ENCODE measurements at regions not wholly inside any gene's neighbourhood (a gene's known extent, or its start where the extent isn't known, plus 50 kb on each side); places are given as distances from the start of the nearest gene placed in this dataset.

DNA sequence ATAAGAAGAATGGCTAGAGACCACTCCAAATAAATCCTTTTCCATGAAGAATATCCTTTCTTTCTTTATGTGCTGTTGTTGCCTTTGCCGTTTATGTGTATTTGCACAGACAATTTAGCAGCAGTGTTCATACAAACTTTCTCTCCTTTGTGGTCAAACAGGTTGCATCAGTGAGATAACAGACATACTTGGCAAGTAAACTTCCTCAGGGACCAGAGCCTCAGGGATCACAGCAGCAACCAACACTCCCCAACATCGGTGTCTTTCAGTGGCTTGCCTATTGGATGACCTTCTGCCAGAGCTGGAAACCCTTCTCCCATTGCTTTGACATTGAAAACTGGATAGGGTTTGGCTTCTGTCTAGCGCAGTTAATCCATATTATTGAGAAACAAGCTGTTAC, 252.2 kb downstream of the BTG1 start:
- H3K4me3 ChIP-seq (ENCODE audit: low read length): no peak overlapping the region
- no peaks in the 10 kb centered on the region for H3K9me3 ChIP-seq (ENCODE audit: insufficient read depth, low read length)
- H3K9ac ChIP-seq (ENCODE audit: low read length): no peak overlapping the region
- no peaks in the 10 kb centered on the region for H4K20me1 ChIP-seq (ENCODE audit: insufficient read depth, low read length)
- no peak overlapping the region for H3K4me2 ChIP-seq (ENCODE audit: low read length)
- TF ChIP-seq EZH2phosphoT487 (IDR thresholded peaks at IDR 0.05; ENCODE audit: low read depth): no peak
- TF ChIP-seq, protein P1, sequence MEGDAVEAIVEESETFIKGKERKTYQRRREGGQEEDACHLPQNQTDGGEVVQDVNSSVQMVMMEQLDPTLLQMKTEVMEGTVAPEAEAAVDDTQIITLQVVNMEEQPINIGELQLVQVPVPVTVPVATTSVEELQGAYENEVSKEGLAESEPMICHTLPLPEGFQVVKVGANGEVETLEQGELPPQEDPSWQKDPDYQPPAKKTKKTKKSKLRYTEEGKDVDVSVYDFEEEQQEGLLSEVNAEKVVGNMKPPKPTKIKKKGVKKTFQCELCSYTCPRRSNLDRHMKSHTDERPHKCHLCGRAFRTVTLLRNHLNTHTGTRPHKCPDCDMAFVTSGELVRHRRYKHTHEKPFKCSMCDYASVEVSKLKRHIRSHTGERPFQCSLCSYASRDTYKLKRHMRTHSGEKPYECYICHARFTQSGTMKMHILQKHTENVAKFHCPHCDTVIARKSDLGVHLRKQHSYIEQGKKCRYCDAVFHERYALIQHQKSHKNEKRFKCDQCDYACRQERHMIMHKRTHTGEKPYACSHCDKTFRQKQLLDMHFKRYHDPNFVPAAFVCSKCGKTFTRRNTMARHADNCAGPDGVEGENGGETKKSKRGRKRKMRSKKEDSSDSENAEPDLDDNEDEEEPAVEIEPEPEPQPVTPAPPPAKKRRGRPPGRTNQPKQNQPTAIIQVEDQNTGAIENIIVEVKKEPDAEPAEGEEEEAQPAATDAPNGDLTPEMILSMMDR (IDR thresholded peaks at IDR 0.05; ENCODE audit: low read depth, low read length): no peak
- H3K79me2 ChIP-seq (ENCODE audit: low read length): no peaks in the 10 kb centered on the region
- H3K27me3 ChIP-seq (ENCODE audit: low read depth, low read length): no peaks in the 10 kb centered on the region
- no peaks in the 10 kb centered on the region for H3K4me1 ChIP-seq (ENCODE audit: low read length)
- H3K36me3 ChIP-seq (replicated peaks; ENCODE audit: low read depth, low read length): no peaks in the 10 kb centered on the region
- H3K27ac ChIP-seq (ENCODE audit: low read length): no peak overlapping the region
- H2AFZ ChIP-seq (ENCODE audit: low read depth, low read length): no peak overlapping the region

DNA sequence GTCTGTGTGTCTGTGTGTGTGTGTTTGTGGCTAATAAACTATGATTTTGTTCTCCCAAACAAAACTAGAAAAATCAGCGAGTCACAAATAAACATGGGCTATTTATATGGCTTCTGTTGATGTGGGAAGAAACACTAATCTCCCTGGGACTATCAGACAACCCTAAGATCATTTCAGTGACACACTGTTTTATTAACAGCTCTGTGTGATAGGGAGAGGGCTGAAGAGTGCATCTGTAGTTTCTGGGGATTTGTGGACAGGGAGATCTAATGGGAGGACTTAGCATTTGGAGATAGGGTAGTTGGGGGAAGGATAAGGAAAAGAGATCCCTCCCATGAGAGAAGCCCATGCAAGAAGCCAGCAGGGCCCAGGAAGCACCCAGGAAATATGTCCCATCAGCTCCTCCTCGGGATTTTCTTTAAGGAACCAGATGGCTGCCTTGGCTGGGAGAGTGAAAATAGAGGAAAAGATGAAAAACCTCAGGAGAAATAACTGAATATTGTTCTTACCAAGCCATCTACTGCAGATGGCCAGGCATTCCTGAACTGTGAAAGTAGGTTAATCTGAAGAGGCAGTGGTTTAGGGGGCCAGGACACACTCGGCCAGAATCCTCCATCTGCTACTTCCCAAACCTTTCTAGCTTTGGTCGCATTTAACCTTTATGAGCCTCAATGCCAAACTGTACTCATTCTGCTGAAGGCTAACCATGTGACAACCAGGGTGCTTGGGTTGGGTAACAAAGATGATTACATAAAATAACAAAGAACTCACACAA, 253.4 kb downstream of the BTG1 start:
- Histone ChIP-seq H3K4me1 (ENCODE audit: low read length) (no peaks in the 10 kb centered on the region), H3K27ac (ENCODE audit: low read length) (no peak overlapping the region), H4K20me1 (ENCODE audit: insufficient read depth, low read length) (no peaks in the 10 kb centered on the region), H3K27me3 (ENCODE audit: low read depth, low read length) (no peaks in the 10 kb centered on the region), H3K9ac (ENCODE audit: low read length) (no peak overlapping the region), H3K36me3 (replicated peaks; ENCODE audit: low read depth, low read length) (no peaks in the 10 kb centered on the region), H2AFZ (ENCODE audit: low read depth, low read length) (no peak overlapping the region), H3K4me2 (ENCODE audit: low read length) (no peak overlapping the region), H3K9me3 (ENCODE audit: insufficient read depth, low read length) (no peaks in the 10 kb centered on the region), H3K79me2 (ENCODE audit: low read length) (no peaks in the 10 kb centered on the region), H3K4me3 (ENCODE audit: low read length) (no peak overlapping the region)
- TF ChIP-seq, protein P1 (IDR thresholded peaks at IDR 0.05; ENCODE audit: low read depth, low read length): no peak
- no peak for TF ChIP-seq EZH2phosphoT487 (IDR thresholded peaks at IDR 0.05; ENCODE audit: low read depth)

DNA sequence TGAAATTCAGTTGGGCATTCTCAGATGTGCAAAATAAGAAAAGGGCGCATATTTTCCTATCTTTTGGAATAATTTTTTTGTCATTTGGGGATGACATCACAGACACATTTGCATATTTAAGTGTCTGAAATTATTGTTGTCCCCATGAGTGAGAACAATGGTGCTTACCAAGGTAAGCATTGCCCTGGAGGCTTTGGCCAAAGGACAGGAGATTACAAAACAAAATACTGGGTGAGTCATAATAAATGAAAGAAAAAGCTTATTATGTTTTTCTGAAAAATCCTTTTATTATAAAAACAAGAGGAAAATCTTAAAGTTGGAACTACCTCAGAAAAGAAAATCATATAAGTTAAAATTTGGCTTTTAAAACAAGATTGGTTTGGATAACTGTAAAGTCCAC, 254.9 kb downstream of the BTG1 start:
- TF ChIP-seq, protein P1 (IDR thresholded peaks at IDR 0.05; ENCODE audit: low read depth, low read length): no peak
- no peak for TF ChIP-seq EZH2phosphoT487 (IDR thresholded peaks at IDR 0.05; ENCODE audit: low read depth)
- H3K36me3 ChIP-seq (replicated peaks; ENCODE audit: low read depth, low read length): no peaks in the 10 kb centered on the region
- H3K4me3 ChIP-seq (ENCODE audit: low read length): no peak overlapping the region
- no peaks in the 10 kb centered on the region for H3K9me3 ChIP-seq (ENCODE audit: insufficient read depth, low read length)
- H3K4me1 ChIP-seq (ENCODE audit: low read length): no peaks in the 10 kb centered on the region
- H4K20me1 ChIP-seq (ENCODE audit: insufficient read depth, low read length): no peaks in the 10 kb centered on the region
- no peak overlapping the region for H3K4me2 ChIP-seq (ENCODE audit: low read length)
- H3K27ac ChIP-seq (ENCODE audit: low read length): no peak overlapping the region
- no peaks in the 10 kb centered on the region for H3K27me3 ChIP-seq (ENCODE audit: low read depth, low read length)
- no peaks in the 10 kb centered on the region for H3K79me2 ChIP-seq (ENCODE audit: low read length)
- H3K9ac ChIP-seq (ENCODE audit: low read length): no peak overlapping the region
- H2AFZ ChIP-seq (ENCODE audit: low read depth, low read length): no peak overlapping the region

DNA sequence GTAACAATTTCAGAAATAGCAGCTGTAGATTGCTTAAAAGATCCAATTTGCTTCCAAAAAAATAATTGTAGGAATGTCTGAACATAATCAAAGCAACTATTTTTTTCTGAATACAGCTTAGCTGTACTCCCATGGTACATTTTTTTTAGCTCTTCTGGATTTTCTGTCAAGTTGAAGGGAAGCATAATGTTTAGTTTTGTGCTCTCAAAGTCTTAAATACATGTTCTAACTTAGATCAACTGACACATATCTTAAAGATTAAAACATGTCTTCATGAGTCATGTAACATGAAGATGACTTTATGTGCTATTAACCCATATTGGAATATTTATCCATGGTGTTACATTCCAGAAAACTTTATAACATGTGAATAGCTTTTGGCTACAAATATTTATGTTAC, 255.7 kb downstream of the BTG1 start:
- Histone ChIP-seq H3K4me3 (ENCODE audit: low read length) (no peak overlapping the region), H3K27me3 (ENCODE audit: low read depth, low read length) (no peaks in the 10 kb centered on the region), H3K79me2 (ENCODE audit: low read length) (no peaks in the 10 kb centered on the region), H4K20me1 (ENCODE audit: insufficient read depth, low read length) (no peaks in the 10 kb centered on the region), H3K9me3 (ENCODE audit: insufficient read depth, low read length) (no peaks in the 10 kb centered on the region), H3K36me3 (replicated peaks; ENCODE audit: low read depth, low read length) (no peaks in the 10 kb centered on the region), H3K27ac (ENCODE audit: low read length) (no peak overlapping the region), H2AFZ (ENCODE audit: low read depth, low read length) (no peak overlapping the region), H3K4me2 (ENCODE audit: low read length) (no peak overlapping the region), H3K9ac (ENCODE audit: low read length) (no peak overlapping the region), H3K4me1 (ENCODE audit: low read length) (no peaks in the 10 kb centered on the region)
- TF ChIP-seq, protein P1 (IDR thresholded peaks at IDR 0.05; ENCODE audit: low read depth, low read length): no peak
- no peak for TF ChIP-seq EZH2phosphoT487 (IDR thresholded peaks at IDR 0.05; ENCODE audit: low read depth)

Measured in OCI-LY3 (cell line).